ENCODE measurements at regions not wholly inside any gene's neighbourhood (a gene's known extent, or its start where the extent isn't known, plus 50 kb on each side); places are given as distances from the start of the nearest gene placed in this dataset.

GRCh38 chr3:148211725-148212124 is 486.0 kb upstream of the AGTR1 start:
- no peak overlapping the region for H3K4me3 ChIP-seq (ENCODE audit: low read length)
- TF ChIP-seq CTCF (conservative IDR thresholded peaks at IDR 0.05; ENCODE audit: low read depth, low read length), result no peak
- DNase-seq (ENCODE audit: low read depth), result peak; percentile 60

GRCh38 chr3:148214705-148215104 is 483.0 kb upstream of the AGTR1 start:
- DNase-seq (ENCODE audit: low read depth), result no peak
- TF ChIP-seq CTCF (conservative IDR thresholded peaks at IDR 0.05; ENCODE audit: low read depth, low read length), result no peak
- no peak overlapping the region for H3K4me3 ChIP-seq (ENCODE audit: low read length)

- H3K4me3 ChIP-seq (ENCODE audit: low read length), result no peak overlapping the region
- TF ChIP-seq CTCF (conservative IDR thresholded peaks at IDR 0.05; ENCODE audit: low read depth, low read length), result no peak
- no peak for DNase-seq (ENCODE audit: low read depth)
Measured at GRCh38 chr3:148217317-148217716, 480.4 kb upstream of the AGTR1 start.

GRCh38 chr3:148218222-148218621 is 479.5 kb upstream of the AGTR1 start:
- TF ChIP-seq CTCF (conservative IDR thresholded peaks at IDR 0.05; ENCODE audit: low read depth, low read length), result no peak
- no peak overlapping the region for H3K4me3 ChIP-seq (ENCODE audit: low read length)
- no peak for DNase-seq (ENCODE audit: low read depth)

GRCh38 chr3:148219999-148220398 is 477.7 kb upstream of the AGTR1 start:
- no peak for DNase-seq (ENCODE audit: low read depth)
- no peak for TF ChIP-seq CTCF (conservative IDR thresholded peaks at IDR 0.05; ENCODE audit: low read depth, low read length)
- H3K4me3 ChIP-seq (ENCODE audit: low read length), result no peak overlapping the region

- DNase-seq (ENCODE audit: low read depth), result no peak
- no peak overlapping the region for H3K4me3 ChIP-seq (ENCODE audit: low read length)
- TF ChIP-seq CTCF (conservative IDR thresholded peaks at IDR 0.05; ENCODE audit: low read depth, low read length), result no peak
Measured at GRCh38 chr3:148221303-148221702, 476.4 kb upstream of the AGTR1 start.

GRCh38 chr3:148223266-148223665 is 474.4 kb upstream of the AGTR1 start:
- no peak for DNase-seq (ENCODE audit: low read depth)
- H3K4me3 ChIP-seq (ENCODE audit: low read length), result no peak overlapping the region
- TF ChIP-seq CTCF (conservative IDR thresholded peaks at IDR 0.05; ENCODE audit: low read depth, low read length), result no peak
